Transverse colon (tissue), 4 donors: ENCODE measurements at regions not wholly inside any gene's neighbourhood (a gene's known extent, or its start where the extent isn't known, plus 50 kb on each side); places are given as distances from the start of the nearest gene placed in this dataset.

Experiments used
- DNase-seq: peaks from one replicate; pipeline ENCODE4 v3.0.0-alpha.2; 2019
- H3K27ac ChIP-seq, 4 donors: fragments of 200-600 bp; sonication (generic); 2 replicates each; pipeline ENCODE4 v1.5.1; 2016 to 2018; ENCODE audit warnings: inconsistent platforms in 4 of 4
- H3K27me3 ChIP-seq: fragments of 200-600 bp; sonication (generic); 2 replicates; pipeline ENCODE4 v1.5.1; 2017; ENCODE audit warnings: inconsistent platforms
- H3K36me3 ChIP-seq, 4 donors: fragments of 200-600 bp; sonication (generic); 2 replicates each; pipeline ENCODE4 v1.5.1; 2017 to 2019; ENCODE audit warnings: inconsistent platforms in 4 of 4
- H3K4me1 ChIP-seq, 4 donors: fragments of 200-600 bp; sonication (generic); 2 replicates each; pipeline ENCODE4 v1.5.1; 2017 to 2020; ENCODE audit warnings: inconsistent platforms in 4 of 4
- H3K4me3 ChIP-seq, 4 donors: fragments of 200-600 bp; sonication (generic); 1 replicate in 1 of 4; 2 replicates in 3 of 4; pipeline versions ENCODE4 v1.5.1 to v1.6.1; 2017 to 2019; ENCODE audit warnings: inconsistent platforms in 4 of 4
- H3K9me3 ChIP-seq, 2 donors: fragments of 200-600 bp; sonication (generic); 2 replicates each; pipeline ENCODE4 v1.5.1; 2017 to 2019; ENCODE audit warnings: inconsistent platforms in 2 of 2
- EP300 ChIP-seq: sonication (generic); formaldehyde crosslinking; IDR thresholded peaks from one replicate; pipeline ENCODE4 v1.6.1; 2017; ENCODE audit warnings: antibody characterized with exemption, low read depth
- POLR2A ChIP-seq: fragments of 450-650 bp; IDR thresholded peaks from one replicate; pipeline ENCODE4 v1.6.1; 2016; ENCODE audit warnings: antibody characterized with exemption, mild to moderate bottlenecking, moderate library complexity
- POLR2AphosphoS5 ChIP-seq, 3 donors: sonication (generic); formaldehyde crosslinking; IDR thresholded peaks; one replicate each; pipeline ENCODE4 v1.6.1; 2016; ENCODE audit warnings: antibody characterized with exemption in 3 of 3
- WGBS, 2 donors: methylation state at CpG; one replicate each; pipeline ENCODE4 v1.1.5; 2018; ENCODE audit warnings: low coverage in 1 of 2; 5-methylcytosine and 5-hydroxymethylcytosine counted together
- in situ Hi-C, 4 donors: fragments of 200-750 bp; cut with MboI; loops; one replicate each; pipeline versions ENCODE4 v1.15.0 to v1.15.1; 2017; ENCODE audit warnings: low sequenced_read_pairs in 3 of 4, low pct_ligation_motif_present in 1 of 4, low pct_unique_long_range_greater_than_20kb in 1 of 4
- intact Hi-C: fragments of 100-400 bp; cut with DNase I; formaldehyde crosslinking; loops from one replicate; pipeline ENCODE4 v1.15.1; 2023; ENCODE audit warnings: low total_unique reads
- TF ChIP-seq, protein P1 (sequence below), 5 experiments: fragments of 200-600 bp in 3 of 5; fragments of 450-650 bp in 2 of 5; sonication (generic) in 3 of 5; IDR thresholded peaks; 1 replicate in 2 of 5; 2 replicates in 3 of 5; pipeline ENCODE4 v1.5.1; 2016 to 2017; ENCODE audit warnings: antibody characterized with exemption in 5 of 5, inconsistent platforms in 3 of 5, mild to moderate bottlenecking in 2 of 5, moderate library complexity in 1 of 5

- peaks cover 3 to 4% of the 10 kb centered on the region in 2 donors for H3K9me3 ChIP-seq
- H3K36me3 ChIP-seq, result no peaks in the 10 kb centered on the region
- no peak for DNase-seq
- intact Hi-C loops, result no loop called here
- TF ChIP-seq POLR2AphosphoS5 (IDR thresholded peaks at IDR 0.05) (no peak), EP300 (no peak), POLR2A (no peak)
- TF ChIP-seq, protein P1, sequence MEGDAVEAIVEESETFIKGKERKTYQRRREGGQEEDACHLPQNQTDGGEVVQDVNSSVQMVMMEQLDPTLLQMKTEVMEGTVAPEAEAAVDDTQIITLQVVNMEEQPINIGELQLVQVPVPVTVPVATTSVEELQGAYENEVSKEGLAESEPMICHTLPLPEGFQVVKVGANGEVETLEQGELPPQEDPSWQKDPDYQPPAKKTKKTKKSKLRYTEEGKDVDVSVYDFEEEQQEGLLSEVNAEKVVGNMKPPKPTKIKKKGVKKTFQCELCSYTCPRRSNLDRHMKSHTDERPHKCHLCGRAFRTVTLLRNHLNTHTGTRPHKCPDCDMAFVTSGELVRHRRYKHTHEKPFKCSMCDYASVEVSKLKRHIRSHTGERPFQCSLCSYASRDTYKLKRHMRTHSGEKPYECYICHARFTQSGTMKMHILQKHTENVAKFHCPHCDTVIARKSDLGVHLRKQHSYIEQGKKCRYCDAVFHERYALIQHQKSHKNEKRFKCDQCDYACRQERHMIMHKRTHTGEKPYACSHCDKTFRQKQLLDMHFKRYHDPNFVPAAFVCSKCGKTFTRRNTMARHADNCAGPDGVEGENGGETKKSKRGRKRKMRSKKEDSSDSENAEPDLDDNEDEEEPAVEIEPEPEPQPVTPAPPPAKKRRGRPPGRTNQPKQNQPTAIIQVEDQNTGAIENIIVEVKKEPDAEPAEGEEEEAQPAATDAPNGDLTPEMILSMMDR (IDR thresholded peaks at IDR 0.05), result no peak
- WGBS, 2 donors, result 82 to 94% methylated on average over 2 to 3 of the region's 3 CpGs
- H3K4me3 ChIP-seq, result no peak overlapping the region
- no peaks in the 10 kb centered on the region for H3K27me3 ChIP-seq
- H3K4me1 ChIP-seq, result no peaks in the 10 kb centered on the region
- no peak overlapping the region for H3K27ac ChIP-seq
- in situ Hi-C loops, result no loop called here
Observed at GRCh38 chr22:48672387-48672786, 1155.3 kb downstream of the BRD1 start.

GRCh38 chr22:48670731-48671130, 1156.9 kb downstream of the BRD1 start:
- in situ Hi-C loops, result no loop called here
- WGBS, 2 donors, result 44% methylated on average over 5 of the region's 5 CpGs; no CpG with 5 or more reads in 1 of the 2 donors
- intact Hi-C loops, result no loop called here

DNA sequence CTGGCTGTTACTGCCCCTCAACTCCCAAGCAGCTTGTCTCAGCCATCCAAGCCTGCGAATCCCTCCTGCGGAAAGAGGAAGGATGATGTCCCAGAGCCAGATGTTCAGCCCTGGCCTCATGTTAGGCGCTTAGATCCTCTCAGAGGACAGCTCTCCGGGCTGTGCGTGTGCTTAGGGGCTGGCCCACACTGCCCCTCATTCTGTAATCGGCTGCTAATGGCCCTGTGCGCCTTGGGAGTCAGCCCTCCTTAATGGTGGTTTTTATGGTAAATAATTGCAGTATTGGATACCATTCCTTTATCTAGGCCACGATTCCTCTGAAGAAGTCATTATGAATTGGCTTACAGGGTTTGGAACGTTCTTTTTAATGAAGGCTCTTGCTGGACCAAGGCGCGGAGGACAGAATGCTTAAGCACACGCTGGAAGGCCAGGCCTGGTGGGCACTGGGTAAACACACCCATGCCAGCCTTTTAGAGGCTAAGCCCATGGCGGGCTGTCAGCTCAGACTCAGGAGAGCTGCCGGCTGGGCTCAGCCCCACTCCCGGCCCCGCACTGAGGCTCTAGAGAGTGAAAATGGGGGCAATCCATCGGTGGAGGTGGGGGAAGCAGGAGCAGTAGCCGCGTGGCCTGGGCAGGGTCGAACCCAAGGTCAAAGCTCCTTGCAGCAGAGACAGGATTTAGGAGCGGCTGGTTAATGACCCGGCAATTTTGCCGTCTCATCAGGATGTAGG, 1157.5 kb downstream of the BRD1 start:
- no peak for TF ChIP-seq POLR2A
- TF ChIP-seq POLR2AphosphoS5 (IDR thresholded peaks at IDR 0.05), result no peak
- no peak for TF ChIP-seq EP300
- TF ChIP-seq, protein P1 (IDR thresholded peaks at IDR 0.05), result no peak
- in situ Hi-C loops (no loop called here), intact Hi-C loops (no loop called here)
- DNase-seq, result no peak
- Histone ChIP-seq H3K4me3 (no peak overlapping the region), H3K36me3 (no peaks in the 10 kb centered on the region), H3K27me3 (no peaks in the 10 kb centered on the region), H3K4me1 (no peaks in the 10 kb centered on the region), H3K9me3 (peaks cover 3 to 4% of the 10 kb centered on the region in 2 donors), H3K27ac (no peak overlapping the region)
- 76% methylated on average over 23 of the region's 23 CpGs; no CpG with 5 or more reads in 1 of the 2 donors for WGBS, 2 donors

More at GRCh38 chr22:48670731-48671130, 1156.9 kb downstream of the BRD1 start:
- Histone ChIP-seq H3K27ac (no peak overlapping the region), H3K9me3 (peaks cover 3 to 4% of the 10 kb centered on the region in 2 donors), H3K27me3 (no peaks in the 10 kb centered on the region), H3K4me1 (no peaks in the 10 kb centered on the region), H3K36me3 (no peaks in the 10 kb centered on the region), H3K4me3 (no peak overlapping the region)
- no peak for DNase-seq
- TF ChIP-seq, protein P1 (IDR thresholded peaks at IDR 0.05), result no peak
- TF ChIP-seq POLR2A (no peak), EP300 (no peak), POLR2AphosphoS5 (IDR thresholded peaks at IDR 0.05) (no peak)

DNA sequence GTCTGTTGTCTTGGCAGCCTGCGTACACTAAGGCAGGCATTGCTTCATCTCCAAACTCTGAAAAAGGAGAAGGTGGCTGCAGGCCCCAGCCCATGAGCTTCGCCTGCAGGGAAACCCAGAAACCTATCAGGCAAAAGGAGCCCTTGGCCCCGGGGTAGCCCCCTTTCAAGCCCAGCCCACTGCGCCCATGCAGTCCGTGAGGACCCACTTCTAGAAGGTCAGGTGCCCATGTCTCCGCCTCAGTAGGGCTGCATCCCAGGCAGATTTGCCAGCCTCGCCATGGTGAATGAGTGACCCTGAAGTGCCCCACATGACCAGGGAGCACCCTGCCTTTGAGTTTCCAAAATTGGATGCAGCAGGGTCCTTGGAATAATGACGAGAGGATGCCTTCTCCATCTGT, 1158.4 kb downstream of the BRD1 start:
- Histone ChIP-seq H3K36me3 (no peaks in the 10 kb centered on the region), H3K27me3 (no peaks in the 10 kb centered on the region), H3K27ac (no peak overlapping the region), H3K9me3 (peaks cover 3 to 4% of the 10 kb centered on the region in 2 donors), H3K4me3 (no peak overlapping the region), H3K4me1 (no peaks in the 10 kb centered on the region)
- in situ Hi-C loops, result no loop called here
- DNase-seq, result no peak
- 64% methylated on average over 7 of the region's 8 CpGs; no CpG with 5 or more reads in 1 of the 2 donors for WGBS, 2 donors
- no peak for TF ChIP-seq EP300
- no peak for TF ChIP-seq POLR2A
- no peak for TF ChIP-seq POLR2AphosphoS5 (IDR thresholded peaks at IDR 0.05)
- TF ChIP-seq, protein P1 (IDR thresholded peaks at IDR 0.05), result no peak
- intact Hi-C loops, result no loop called here
